GM21360 (cell line): ENCODE measurements at regions not wholly inside any gene's neighbourhood (a gene's known extent, or its start where the extent isn't known, plus 50 kb on each side); places are given as distances from the start of the nearest gene placed in this dataset.
"Not testable (repeated sequence)": the region's sequence is repeated elsewhere in the genome, so short reads cannot be mapped to it uniquely, and the experiment has no call there.

Experiments
- ATAC-seq: cut with Tn5 transposase; IDR thresholded peaks from one replicate; pipeline ENCODE4 v1.9.1; 2021; ENCODE audit warnings: mild to moderate bottlenecking, moderate library complexity; ENCODE audit not compliant: unreplicated experiment

- no peak for ATAC-seq
Measured at GRCh38 chr7:126016722-126017121, 1087.1 kb upstream of the POT1 start.

- no peak for ATAC-seq
Measured at GRCh38 chr7:126005064-126005463, 1075.4 kb upstream of the POT1 start.

- no peak for ATAC-seq
Measured at GRCh38 chr7:126001349-126001748, 1071.7 kb upstream of the POT1 start.

- ATAC-seq = no peak
Measured at GRCh38 chr7:125984795-125985194, 1055.2 kb upstream of the POT1 start.

GRCh38 chr7:125971656-125972055 is 1042.0 kb upstream of the POT1 start:
- ATAC-seq = no peak

GRCh38 chr7:125966278-125967048 is 1036.8 kb upstream of the POT1 start:
- ATAC-seq = no peak

- no peak for ATAC-seq
Measured at GRCh38 chr7:125934955-125935354, 1005.3 kb upstream of the POT1 start.

- no peak for ATAC-seq
Measured at GRCh38 chr7:125934539-125934938, 1004.9 kb upstream of the POT1 start.

GRCh38 chr7:125930848-125931247 is 1001.2 kb upstream of the POT1 start:
- ATAC-seq = no peak

GRCh38 chr7:125927556-125927955 is 997.9 kb upstream of the POT1 start:
- no peak for ATAC-seq

GRCh38 chr7:125926621-125927020 is 997.0 kb upstream of the POT1 start:
- ATAC-seq = no peak

GRCh38 chr7:125924037-125924436 is 994.4 kb upstream of the POT1 start:
- no peak for ATAC-seq

GRCh38 chr7:125915381-125915948 is 985.8 kb upstream of the POT1 start:
- not testable (repeated sequence) for ATAC-seq

GRCh38 chr7:125908711-125909110 is 979.1 kb upstream of the POT1 start:
- no peak for ATAC-seq

GRCh38 chr7:125899577-125899976 is 970.0 kb upstream of the POT1 start:
- no peak for ATAC-seq

GRCh38 chr7:125892434-125892833 is 962.8 kb upstream of the POT1 start:
- no peak for ATAC-seq

- no peak for ATAC-seq
Measured at GRCh38 chr7:125878988-125879387, 949.4 kb upstream of the POT1 start.

- ATAC-seq = peak; percentile 51
Measured at GRCh38 chr7:125878235-125878956, 948.8 kb upstream of the POT1 start.

GRCh38 chr7:125877246-125877645 is 947.6 kb upstream of the POT1 start:
- no peak for ATAC-seq

- no peak for ATAC-seq
Measured at GRCh38 chr7:125876431-125876830, 946.8 kb upstream of the POT1 start.

- ATAC-seq = no peak
Measured at GRCh38 chr7:125871431-125871830, 941.8 kb upstream of the POT1 start.

GRCh38 chr7:125857606-125858005 is 928.0 kb upstream of the POT1 start:
- no peak for ATAC-seq
